Urothelium cell line (cell line): ENCODE measurements at regions not wholly inside any gene's neighbourhood (a gene's known extent, or its start where the extent isn't known, plus 50 kb on each side); places are given as distances from the start of the nearest gene placed in this dataset.

ENCODE experiments used
- DNase-seq: peaks from one replicate; pipeline ENCODE4 v3.0.0; 2011; ENCODE audit warnings: low spot score, mixed read lengths
- FAIRE-seq: peaks from 2 replicates; lab custom pipeline; 2011; peaks lifted over from hg19 to GRCh38; lab: Jason Lieb, UNC

DNA sequence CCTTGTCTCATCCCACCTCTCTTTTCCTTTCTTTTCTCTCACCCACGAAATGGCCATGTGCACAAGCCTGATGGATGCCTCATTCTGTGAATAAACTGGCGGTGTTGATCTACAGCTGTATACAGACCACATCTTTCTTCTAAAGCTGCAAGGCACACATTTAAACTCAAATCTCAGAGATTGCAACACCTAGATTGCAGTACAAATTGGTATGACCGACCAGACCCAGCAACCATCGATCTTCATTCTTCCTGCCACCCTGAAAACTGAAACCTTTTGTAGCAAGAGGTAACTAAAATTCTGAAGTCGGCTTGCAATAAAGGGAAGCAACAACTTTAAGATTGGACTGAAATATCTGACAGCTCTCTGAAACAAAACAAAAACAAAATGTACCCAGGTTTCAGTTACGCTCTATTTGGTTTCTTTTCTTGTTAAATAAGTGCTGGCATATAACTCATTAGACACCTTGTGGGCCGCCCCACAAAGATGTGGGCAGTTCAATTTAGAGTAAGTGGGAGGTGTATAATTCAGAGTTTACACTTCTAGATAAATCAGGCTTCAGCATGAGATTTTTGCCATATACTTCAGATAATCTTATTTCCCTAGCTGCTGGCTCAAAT, 390.0 kb upstream of the NOVA1 start:
- DNase-seq (no peak), FAIRE-seq (no peak)

DNA sequence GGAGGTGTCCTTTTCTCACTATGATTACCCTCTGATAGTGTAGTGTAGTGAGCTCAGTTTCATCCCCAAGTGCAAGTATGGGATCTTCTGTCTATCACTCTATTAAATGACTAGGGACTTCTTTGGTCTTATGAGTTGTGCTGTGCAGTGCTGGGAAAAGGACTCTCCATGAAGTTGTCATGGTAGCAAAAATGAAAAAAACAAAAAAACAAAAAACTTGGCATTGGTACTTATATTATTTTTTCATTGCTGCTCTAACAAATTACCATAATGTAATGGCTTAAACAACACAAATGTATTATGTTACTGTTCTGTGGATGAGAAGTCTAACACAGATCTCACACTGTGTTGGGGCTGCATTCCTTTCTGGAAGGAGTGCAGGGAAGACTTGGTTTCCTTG, 393.1 kb upstream of the NOVA1 start:
- FAIRE-seq = no peak

DNA sequence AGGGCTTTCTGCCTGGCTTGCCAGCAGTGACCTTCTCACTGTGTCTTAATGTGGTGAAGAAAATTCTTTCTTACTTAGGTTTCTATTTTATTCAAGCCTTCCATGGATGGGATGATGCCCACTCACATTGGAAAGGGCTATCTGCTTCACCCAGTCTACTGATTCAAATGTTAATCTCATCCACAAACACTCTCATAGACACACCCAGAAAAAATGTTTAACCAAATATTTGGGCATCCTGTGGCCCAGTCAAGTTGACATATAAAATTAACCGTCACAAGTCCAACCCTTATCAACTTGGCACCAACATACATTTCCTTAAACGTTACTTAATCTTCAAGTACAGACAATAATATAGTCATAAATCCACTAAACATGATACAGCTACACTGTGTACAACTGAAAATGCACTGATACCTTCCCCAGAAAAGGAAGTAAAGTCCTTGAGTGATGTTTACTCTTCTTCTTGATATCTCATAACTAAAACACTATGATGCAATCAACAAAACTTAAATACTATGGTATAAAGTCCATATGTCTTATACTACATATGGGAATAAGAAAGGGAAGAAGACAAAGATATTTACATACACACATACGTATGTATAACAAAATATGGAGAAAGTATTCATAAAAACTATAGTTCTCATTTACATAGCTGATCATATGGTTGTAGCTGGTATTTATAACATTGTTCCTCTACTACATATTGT, 394.7 kb upstream of the NOVA1 start:
- DNase-seq = no peak
- FAIRE-seq = no peak

More for the DNA sequence above, 393.1 kb upstream of the NOVA1 start:
- DNase-seq = no peak

DNA sequence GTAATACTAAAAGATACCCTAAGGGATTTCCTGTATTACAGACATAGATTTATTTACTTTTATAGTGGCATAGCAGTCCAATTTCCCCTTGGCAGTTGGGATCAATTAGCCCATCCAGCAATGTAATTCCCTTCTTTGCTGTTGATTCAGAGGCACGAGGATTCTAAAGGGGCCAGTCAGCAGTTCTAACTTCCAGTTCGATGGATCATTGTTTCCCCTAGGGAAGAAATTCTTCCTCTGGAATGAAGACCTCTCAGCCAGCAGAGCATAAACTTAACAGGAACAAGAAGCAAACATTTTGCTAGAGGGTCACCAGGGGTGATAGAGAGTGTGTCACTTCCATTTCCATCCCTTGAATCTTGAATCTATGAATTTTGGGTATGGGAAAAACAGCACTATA, 395.7 kb upstream of the NOVA1 start:
- DNase-seq (no peak), FAIRE-seq (no peak)

DNA sequence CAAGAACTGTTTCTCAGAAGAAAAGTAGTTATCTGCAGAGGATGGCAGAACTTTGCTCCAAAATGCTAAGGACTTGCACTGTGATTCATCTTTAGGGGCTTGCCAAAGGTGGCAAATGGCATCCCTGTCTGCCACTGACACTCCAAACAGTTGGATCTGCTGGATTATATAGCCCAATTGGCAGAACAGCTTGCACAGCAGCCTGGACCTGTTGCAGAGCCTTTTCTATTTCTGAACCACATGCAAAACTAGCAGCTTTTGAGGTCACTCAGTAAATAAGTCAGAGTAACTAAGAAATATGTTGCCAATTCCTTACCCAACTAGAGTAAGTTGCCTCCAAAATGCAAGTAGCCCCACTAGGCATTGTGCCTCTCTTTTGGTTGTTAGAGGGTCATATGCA, 397.5 kb upstream of the NOVA1 start:
- FAIRE-seq = no peak

DNA sequence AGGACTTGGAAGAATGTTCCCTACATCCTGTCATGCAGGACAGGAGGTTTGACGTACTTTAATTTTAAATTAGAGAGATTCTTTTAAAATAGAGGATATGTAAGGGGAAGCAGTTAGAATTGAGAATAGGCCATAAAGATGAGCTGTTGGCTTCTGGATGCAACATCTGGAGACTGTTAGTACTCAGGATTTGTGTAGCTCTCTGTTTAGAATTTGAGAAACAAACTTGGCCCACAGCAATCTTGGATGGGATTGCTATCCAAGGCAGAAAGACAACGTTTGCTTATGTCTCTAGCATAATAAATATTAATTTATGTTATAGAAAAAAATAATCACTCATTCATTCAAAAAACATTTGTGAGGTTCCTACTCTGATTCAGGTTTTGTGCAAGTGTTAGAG, 398.4 kb upstream of the NOVA1 start:
- FAIRE-seq = no peak

More for the DNA sequence above, 397.5 kb upstream of the NOVA1 start:
- DNase-seq = no peak

DNA sequence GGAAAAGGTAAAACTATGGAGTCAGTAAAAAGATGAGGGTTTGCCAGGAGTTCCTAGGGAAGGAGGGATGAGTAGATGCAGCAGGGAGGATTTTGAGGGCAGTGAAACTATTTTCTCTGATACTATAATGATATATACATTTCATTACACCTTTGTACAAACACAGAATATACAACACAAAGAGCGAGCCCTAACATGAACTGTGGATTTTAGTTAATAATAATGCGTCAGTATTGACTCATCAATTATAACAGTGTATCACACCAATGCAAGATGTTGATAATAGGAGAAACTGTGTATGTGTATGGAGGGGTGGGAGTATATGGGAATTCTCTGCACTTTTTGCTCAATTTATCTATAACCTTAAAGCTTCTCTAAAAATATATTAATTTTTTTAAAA, 404.3 kb upstream of the NOVA1 start:
- no peak for FAIRE-seq

More for the DNA sequence above, 398.4 kb upstream of the NOVA1 start:
- no peak for DNase-seq

DNA sequence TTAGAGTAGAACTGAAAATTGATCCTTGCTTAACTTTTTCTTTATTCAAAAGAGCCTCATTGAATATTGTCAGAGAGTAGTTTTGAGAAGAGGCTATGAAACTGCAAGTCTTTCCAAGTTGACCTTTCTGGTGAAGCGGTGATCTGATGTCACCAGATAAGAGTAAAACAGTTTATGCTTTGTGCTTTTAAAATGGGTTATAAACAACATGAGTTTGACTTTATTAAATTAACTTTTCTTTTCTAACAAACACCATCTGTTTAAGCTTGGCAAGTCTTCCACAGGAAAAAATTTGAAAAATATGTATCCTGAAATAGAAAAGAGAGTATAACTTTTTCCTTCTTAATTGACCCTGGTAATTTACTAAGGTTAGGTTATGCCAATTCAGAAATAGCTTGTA, 408.7 kb upstream of the NOVA1 start:
- FAIRE-seq (no peak), DNase-seq (no peak)

More for the DNA sequence above, 404.3 kb upstream of the NOVA1 start:
- no peak for DNase-seq

DNA sequence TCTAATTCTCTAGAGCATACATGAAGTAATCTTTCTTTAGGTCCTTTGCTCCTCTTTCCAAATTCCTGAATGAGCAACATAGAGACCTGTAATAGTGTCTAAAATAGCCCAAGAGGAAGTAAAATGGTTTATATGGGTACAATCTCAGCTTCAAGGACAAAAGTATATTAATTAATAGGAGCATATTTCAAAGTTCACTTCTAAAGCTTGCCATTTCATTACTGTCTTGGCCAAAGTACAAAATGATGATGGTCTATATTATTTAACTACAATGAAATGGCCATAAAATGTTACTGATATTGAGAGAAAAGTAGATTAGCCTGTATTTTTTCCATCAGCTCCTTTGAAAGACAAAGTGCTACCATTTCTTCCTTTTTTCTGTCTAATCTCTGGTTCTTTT, 410.4 kb upstream of the NOVA1 start:
- DNase-seq (no peak), FAIRE-seq (no peak)

DNA sequence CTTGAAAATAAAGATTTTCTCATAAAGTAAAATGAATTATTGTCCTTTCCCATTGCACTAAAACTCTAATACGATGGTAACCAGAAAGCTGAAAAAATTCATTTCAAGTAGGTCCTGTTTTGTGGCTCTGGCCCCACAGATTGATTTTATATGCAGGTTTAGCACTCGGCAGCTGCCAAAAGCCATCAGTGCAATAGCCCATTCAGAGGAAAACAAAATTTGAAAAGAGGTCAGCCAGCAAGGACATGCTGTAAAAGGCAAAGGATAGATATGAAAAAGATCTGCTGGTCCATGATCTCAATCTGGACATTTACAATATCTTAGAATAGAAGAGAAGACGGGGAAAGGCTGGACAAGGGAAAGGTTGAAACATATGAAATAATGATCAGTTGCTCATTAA, 414.8 kb upstream of the NOVA1 start:
- FAIRE-seq (no peak), DNase-seq (no peak)

DNA sequence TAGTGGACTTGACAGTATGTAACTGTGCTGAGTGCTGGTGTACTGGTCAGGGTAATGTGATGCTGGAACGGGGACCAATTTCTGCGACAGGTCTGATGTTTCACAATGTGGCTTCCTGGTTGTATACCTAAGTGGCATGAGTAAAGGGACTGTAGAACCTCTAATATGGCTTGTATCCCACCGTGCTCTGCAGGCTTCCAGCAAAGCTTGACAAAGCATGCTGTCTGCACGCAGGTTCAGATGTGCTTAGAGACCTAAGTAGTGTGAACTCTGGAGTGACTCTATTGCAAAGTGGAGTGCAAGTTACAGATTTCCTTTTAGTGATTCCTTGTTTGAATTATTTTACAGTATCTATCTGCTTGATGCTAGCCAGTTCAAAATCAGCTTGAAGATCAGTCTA, 415.8 kb upstream of the NOVA1 start:
- no peak for FAIRE-seq
- no peak for DNase-seq

DNA sequence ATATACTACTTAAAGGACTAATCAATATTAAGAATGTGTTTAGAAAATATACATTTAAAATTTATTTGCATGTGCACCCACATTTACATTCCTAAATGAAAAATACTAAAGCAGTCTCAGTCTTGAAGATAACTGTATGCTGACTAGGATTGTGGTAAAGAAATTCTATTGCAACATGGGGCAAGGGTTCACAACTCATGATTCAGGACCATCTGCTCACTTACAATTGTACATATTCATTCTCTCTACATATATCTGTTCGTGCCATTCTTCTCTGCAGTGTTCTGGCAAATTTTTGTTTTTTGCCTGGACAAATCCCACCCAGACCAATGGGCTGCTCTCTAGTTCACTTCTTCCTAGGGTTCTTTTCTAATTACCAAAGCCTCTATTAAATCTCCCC, 417.2 kb upstream of the NOVA1 start:
- FAIRE-seq (no peak), DNase-seq (no peak)

DNA sequence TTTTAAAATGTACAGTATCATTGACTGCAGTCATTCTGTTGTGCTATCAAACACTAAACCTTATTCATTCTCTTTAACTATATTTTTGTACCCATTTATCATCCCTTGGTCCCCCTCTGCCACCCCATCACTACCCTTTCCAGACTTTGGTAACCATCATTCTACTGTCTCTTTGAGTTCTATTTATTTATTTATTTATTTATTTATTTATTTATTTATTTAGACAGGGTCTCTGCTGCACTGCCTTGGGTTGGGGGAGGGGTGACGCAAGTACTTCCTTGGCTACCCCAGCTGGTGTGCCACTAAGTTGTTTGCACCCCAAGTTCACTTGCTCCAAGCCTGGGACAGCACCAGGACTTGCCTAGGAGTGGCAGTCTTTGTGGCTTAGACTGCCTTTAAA, 427.8 kb upstream of the NOVA1 start:
- no peak for FAIRE-seq

DNA sequence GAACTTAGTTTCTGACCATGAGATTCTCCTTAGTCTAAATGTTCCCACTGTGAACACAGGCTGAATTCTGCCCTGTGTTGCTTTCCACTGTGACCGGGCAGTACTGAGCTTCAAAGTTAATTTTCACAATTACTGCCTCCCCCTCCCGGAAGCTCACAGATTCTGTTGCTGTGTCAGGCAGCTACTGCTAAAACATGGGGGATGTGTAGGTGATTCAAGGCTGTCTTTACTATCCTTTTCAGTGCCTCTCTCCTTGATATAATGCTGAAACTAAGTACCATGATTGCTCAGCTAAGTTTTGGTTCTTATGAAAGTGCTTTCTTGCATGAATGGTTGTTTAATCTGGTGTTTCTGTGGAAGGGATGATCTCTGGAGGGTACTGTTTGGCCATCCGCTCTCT, 428.3 kb upstream of the NOVA1 start:
- FAIRE-seq (no peak), DNase-seq (no peak)

More for the DNA sequence above, 427.8 kb upstream of the NOVA1 start:
- no peak for DNase-seq

DNA sequence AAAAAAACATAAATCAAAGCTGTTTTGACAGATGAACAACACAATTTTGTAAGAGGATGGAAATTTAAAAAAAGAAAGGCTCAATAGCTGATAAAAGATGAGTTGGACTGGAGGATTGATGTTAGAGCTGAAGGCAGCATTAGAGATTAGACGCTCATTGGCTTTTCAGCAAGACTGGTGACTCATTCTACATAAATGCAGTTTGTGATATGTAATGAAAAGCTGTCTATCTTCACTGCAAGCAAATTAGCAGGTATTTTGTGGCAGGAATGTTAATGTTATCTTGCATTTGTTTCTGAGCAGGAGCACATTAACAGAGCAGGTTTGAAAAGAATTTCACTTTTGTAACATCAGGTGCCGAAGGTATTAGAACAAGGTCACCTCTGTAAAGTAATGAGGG, 442.7 kb upstream of the NOVA1 start:
- no peak for FAIRE-seq

DNA sequence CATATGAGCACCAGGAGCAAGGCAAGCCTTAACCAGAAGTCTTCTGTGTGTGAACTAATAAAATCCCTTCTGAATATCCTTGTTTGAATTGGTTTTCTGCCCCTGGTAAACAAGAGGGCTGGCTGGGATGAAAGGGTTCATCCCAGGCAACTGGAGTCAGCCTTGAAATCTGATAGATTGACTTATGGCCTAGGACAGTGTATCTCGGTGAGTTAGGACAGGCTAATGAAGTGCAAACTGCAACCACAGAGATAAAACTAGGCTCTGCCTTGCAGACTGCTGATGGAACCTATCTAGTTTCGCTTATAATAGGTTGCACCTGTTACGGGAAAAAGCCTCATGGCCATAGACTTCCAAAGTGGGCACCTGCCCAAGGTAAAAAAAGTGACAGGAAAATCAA, 451.9 kb upstream of the NOVA1 start:
- no peak for DNase-seq
- FAIRE-seq = no peak

More for the DNA sequence above, 442.7 kb upstream of the NOVA1 start:
- peak; percentile 13 for DNase-seq

DNA sequence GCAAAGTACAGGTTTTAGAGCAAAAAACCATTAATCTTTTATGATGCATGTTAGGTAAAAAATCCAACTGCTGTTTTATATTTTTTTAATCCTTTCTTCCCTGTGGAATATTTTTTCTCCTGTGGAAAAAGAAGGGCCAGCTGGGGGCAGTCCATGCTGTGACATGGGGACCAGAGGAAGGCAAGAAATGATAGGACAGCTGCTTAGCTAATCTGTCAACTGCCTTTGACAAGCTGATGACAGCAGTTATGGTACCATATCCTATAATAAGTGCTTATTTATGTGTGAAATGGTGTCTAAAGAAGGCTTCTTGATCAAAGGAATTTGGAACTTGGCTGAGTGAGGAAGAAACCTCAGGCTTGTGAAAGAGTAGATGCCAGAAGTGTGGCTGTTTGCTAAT, 452.4 kb upstream of the NOVA1 start:
- DNase-seq (no peak), FAIRE-seq (no peak)

DNA sequence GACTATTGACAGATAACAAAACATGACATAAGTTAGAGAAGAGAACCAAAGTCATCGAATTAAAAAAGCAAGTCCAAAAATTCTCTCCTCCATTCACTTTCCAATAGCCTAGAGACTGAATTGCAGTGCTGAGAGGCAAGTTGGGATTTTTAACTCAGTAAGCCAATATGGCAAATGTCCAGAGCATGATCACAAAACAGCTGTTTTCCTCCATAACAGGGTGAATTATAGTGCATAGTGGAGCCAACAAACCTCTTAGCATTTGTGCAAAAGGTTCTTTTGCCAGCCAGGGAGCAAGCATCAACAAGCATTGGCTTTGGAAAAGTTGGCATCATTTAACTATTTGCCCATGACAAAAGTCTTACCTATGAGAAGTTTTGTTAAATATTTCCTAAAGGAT, 458.8 kb upstream of the NOVA1 start:
- no peak for FAIRE-seq
- no peak for DNase-seq

DNA sequence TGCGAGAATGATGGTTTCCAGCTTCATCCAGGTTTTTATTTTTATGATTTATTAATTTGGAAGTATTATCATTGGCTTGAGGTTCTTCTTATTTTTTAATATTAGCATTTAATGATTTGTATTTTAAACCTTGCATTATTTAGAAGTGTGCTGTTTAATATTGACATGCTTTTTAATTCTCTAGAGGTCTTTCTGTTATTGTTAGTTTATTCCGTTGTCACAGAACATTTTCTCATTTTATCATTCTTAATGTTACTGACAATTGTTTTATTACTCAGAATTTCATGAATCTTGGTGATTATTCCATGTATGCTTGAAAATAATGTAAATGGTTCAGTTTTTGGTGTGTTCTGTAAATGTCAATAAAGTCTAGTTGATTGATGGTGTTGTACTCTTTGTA, 463.5 kb upstream of the NOVA1 start:
- FAIRE-seq = no peak
- DNase-seq = no peak

DNA sequence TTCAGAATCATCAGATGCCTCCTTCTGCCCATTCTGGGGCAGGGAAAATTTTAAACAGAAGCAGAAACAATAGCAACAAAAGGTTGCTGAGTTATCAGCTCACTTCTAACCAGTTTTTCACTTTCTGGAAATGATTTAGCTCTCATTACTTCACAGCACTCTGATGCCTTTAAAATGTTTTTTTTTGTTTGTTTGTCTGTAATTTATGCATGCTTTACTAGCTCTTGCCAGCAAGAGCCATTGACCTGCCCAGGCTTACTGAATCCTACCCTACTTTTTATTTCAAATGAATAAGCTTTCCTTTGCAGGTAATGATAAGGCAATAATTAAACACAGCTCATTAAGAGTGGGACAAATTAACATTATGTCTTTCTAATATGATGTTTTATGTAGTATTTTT, 466.1 kb upstream of the NOVA1 start:
- FAIRE-seq (no peak), DNase-seq (no peak)

DNA sequence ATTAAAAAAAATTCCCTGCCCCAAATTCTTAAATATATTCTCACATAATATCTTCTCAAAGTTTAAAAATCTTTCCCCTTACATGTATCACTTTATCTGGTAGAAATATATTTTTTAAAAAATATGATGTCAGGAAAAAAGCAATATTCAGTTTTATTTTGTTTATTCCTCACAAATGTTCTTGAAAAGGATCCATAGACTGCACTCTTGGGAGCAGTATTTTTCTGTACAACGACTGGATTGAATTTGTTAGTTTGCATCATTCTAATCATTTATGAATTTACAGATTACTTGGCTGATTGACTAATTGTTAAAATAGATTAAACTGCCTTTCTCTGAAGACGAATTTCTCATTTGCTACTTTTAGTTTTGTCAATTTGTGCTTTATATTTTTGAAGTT, 468.1 kb upstream of the NOVA1 start:
- DNase-seq (no peak), FAIRE-seq (no peak)

DNA sequence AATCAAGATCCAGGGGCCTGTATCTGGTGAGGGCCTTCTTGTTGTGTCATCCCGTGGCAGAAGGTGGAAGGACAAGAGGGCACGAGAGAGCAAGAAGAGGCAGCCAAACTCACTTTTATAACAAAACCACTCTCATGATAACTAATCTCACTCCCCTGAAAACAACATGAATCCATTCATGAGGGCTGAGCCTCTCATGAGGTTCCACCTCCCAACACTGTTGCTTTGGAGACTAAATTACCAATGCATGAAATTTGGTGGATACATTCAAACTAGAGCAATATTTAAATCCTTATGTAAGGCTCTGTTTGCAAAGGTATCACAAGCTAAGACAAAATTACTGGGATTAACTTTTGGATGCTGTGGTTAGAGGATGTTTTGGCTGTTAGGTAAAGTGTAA, 470.1 kb upstream of the NOVA1 start:
- no peak for DNase-seq
- FAIRE-seq = no peak

DNA sequence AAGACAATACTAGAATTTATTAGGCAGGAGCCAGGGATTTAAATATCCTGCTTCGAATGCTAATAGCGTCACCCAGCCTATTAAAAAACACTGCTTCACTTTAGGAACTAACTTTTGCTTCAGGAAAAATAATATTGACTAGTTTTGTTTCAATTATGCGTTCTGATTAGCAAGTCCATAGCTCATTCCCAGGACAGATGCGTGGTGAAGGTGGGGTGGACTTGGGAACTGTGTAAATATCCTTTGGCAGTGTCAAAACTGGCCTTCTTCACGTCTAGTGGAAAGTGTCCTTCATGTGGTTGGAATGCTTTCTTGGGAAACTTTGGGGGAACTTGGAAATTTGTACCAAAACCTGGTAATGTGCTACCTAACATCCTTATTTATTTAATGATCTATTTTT, 474.8 kb upstream of the NOVA1 start:
- DNase-seq = no peak
- FAIRE-seq = no peak
